ENCODE measurements at regions not wholly inside any gene's neighbourhood (a gene's known extent, or its start where the extent isn't known, plus 50 kb on each side); places are given as distances from the start of the nearest gene placed in this dataset.
"Not testable (repeated sequence)": the region's sequence is repeated elsewhere in the genome, so short reads cannot be mapped to it uniquely, and the experiment has no call there.

GRCh38 chr14:86775896-86776295 lies 1217.1 kb downstream of the GALC start:
- DNase-seq, result not testable (repeated sequence)

GRCh38 chr14:86774916-86775315 lies 1218.1 kb downstream of the GALC start:
- no peak for DNase-seq

DNA sequence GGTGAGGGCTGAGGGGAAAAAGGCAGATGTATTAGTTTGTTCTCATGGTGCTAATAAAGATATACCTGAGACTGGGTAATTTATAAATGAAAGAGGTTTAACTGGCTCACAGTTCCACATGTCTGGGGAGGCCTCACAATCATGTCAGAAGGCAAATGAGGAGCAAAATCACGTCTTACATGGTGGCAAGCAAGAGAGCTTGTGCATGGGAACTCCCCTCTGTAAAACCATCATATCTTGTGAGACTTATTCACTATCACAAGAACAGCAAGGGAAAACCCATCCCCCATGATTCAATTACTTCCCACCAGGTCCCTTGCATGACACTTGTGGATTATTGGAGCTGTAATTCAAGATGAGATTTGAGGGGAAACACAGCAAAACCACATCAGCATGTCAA lies 1220.9 kb downstream of the GALC start:
- DNase-seq, result no peak

- DNase-seq, result no peak
These were observed 1222.8 kb downstream of the GALC start for GRCh38 chr14:86770186-86770585.

- DNase-seq, result no peak
These were observed 1226.5 kb downstream of the GALC start for GRCh38 chr14:86766469-86766868.

GRCh38 chr14:86761611-86762010 lies 1231.4 kb downstream of the GALC start:
- DNase-seq, result no peak

- no peak for DNase-seq
These were observed 1226.7 kb downstream of the FLRT2 start for GRCh38 chr14:86756521-86757190.

GRCh38 chr14:86750488-86750887 lies 1220.5 kb downstream of the FLRT2 start:
- not testable (repeated sequence) for DNase-seq

GRCh38 chr14:86739761-86740160 lies 1209.8 kb downstream of the FLRT2 start:
- no peak for DNase-seq

DNA sequence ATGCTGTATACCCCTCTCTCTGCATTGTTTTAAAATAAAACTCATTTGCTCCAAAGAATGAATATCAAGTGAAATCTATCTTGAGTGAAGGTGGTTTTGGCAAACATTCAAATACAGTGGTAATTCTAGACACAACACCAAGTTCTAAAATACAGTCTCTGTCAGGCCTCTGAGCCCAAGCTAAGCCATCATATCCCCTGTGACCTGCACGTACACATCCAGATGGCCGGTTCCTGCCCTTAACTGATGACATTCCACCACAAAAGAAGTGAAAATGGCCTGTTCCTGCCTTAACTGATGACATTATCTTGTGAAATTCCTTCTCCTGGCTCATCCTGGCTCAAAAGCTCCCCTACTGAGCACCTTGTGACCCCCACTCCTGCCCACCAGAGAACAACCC lies 1201.5 kb downstream of the FLRT2 start:
- DNase-seq, result not testable (repeated sequence)

DNA sequence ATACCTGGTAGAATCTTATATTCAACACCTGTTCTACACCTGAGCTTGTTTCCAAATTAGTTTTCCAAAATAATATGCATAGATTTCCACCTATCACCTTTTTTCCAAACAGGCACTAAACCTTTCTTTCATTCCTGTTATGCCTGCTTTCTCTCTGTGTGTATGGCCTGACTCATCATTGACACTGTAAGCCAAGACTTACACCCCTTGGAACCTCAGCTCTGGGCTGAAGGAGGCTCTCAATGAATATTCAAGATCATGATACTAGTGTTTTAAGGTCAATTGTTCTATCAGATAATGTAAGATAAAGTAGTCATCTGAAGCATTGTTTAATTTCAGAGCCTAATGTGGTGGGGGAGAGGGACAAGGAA lies 1193.3 kb downstream of the FLRT2 start:
- no peak for DNase-seq

DNA sequence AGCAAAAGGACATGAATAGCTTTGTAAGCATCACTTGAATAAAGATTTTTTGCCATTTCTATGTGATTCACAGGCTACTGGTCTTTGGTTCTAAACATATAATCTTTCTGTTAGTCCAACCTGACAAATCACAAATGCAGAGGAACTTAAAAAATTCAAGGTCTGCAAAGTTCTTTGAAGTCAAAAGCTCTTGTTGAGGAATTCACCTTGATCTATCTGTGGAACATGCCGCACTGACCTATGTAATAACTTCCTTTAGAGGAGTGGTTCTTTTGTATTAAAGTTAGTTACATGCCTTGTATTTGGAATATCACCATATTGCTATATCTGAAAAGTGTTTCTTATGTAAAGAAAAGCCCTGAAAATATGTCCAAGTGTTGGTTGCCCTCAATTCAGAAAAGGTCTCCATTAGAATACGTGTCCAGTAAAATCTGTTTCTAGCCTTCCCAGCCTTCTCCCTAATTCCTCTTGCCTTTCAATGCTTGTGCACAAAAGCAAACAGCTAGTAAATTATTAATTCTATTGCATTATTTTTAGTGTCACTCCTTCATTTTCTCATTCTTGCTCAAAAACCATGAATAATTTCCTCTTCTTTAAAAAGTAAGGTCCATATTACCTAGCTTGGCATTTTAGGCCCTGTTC lies 1192.8 kb downstream of the FLRT2 start:
- no peak for DNase-seq

DNA sequence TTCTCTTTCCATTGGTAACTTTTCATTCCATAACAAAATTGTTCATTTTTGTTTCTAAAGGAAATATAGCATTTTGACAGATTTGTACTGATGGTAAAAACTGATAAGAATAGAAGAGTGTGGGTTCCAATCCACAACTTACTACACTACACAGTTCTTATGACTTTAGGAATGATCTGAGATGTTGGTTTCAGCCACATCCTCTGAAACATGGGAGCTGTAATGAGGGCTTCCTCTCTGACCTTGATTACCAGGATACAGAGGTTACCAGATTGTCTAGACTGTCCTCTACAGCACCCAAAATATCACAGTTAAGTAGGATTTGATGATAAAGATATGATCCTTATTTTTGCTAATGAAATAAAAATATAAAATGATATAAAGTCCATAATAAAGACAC lies 1184.6 kb downstream of the FLRT2 start:
- no peak for DNase-seq

DNA sequence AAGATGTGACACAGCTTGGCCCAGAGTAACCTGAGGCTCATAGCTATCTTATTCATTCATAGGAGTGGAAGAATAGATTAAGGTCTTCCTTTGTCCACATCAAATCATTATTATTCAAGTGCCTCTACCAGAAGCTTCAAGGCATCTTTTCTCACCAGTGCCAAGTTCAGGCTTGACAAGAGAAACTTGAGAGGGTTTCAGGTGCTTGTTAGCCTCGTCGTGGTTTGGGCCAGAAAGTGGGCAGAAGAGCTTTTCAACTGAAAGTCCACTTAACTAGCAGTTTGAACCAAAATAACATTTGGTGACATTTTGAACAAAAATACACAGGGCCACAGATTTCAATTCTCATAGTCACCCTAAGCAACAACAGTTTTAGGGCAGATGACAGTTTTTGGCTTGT lies 1184.2 kb downstream of the FLRT2 start:
- DNase-seq, result no peak

DNA sequence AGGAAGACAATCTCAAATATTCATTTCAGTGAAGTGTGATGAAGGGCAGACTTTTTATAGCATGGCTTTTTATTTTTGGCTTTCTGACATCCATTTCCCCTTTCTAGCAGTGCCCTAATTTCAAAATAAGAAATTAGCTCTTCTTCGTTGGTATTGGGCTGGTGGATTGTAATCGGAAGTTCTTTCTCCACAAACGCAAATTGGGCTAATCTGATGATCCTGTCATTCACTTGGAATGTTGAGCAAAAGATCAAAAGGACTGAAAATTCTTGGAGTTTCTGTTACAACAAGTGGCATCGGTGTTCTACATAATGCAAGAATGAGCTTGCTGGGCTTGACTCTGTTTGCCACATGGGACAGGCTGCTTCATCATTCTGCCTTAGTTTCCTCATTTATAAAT lies 1182.8 kb downstream of the FLRT2 start:
- no peak for DNase-seq

DNA sequence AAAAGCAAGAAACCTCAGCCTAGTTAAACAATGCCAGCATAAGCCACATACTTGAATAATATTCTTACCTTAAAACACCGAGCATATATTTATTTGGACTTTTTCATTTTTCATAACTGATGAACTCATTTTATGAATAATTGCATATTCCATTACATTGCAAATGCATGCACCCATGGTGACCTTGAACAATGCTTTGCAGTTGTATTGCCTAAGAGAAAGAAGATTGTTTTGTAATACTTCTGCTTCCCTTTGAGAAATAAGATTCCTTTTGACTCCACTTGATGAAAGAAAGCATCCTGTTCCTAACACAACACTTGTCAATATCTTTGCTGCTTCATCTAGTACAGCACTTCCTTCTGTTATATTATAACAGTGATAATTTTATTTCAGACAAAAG lies 1182.2 kb downstream of the FLRT2 start:
- no peak for DNase-seq

GRCh38 chr14:86708846-86709339 lies 1178.9 kb downstream of the FLRT2 start:
- DNase-seq, result no peak

GRCh38 chr14:86707071-86707470 lies 1177.1 kb downstream of the FLRT2 start:
- no peak for DNase-seq

DNA sequence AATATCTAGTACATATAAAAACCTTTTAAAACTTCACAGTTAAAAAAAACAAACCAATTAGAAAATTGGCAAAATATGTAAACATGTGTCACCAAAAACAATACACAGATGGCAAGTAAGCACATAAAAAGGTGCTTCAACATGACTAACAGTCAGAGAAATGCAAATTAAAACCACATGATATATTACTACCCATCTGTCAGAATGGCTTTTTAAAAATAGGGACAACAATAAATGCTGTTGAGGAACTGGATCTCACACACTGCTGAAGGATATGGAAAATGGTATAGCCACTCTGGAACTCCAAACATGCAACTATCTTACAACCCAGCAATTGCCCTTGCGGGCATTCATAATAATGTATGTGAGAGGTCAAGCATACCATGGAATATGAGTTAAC lies 1153.6 kb downstream of the FLRT2 start:
- no peak for DNase-seq

- DNase-seq, result no peak
These were observed 1145.1 kb downstream of the FLRT2 start for GRCh38 chr14:86675059-86675458.

DNA sequence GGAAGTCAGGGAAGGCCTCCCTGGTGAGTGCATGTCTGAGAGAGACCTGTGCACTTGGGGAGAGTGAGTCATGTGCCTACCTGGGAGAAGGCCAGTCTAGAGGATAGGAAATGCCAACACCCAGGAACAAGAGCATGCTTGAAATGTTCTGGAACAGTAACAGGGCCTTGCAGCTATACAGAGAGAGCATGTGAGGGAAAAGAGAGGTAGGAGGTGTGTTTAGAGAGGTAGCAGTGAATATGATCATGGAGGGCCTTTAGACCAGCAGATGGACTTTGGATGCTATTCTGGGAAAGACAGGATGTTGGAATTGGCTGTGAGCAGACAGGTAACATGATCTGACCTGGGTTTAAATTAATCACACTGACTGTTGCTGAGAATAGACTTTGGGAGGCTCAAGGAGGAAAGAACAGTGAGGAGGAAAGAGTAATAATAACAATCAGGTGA lies 1143.6 kb downstream of the FLRT2 start:
- no peak for DNase-seq

DNA sequence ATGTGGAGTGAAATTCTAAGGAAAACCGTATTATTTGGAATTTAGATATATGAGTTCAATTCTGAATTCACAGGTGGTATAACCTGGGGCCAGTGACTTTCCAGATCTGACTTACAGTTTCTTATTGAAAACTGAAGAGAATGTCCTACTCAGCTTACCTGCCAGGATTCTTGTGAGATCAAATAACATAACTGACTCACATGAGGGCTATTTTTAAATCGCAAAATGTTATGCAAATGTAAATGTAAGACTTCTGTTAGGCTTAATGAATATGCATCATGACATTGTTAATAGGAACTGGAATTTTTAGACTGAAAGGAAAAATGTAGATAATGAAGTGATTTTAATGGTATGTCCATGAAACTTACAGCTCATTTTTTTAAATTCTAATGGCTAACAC lies 1142.1 kb downstream of the FLRT2 start:
- no peak for DNase-seq

DNA sequence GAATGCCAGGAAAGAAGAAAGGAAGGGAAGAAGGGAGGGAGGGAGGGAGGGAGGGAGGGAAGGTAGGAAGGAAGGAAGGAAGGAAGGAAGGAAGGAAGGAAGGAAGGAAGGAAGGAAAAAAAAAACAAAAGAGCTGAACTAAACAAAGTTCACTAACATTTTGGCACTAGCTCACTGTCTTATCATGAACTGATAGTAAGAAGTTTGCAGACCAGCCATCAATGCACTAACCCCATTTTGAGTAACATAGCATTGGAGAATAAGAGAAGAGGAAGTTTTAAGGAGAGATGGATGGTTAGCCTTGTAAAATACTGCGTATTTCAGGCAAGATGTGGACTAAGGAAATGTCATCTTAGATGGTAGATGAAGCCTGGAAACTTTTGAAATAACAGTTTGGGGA lies 1136.0 kb downstream of the FLRT2 start:
- no peak for DNase-seq

- DNase-seq, result no peak
These were observed 1132.4 kb downstream of the FLRT2 start for GRCh38 chr14:86662334-86662733.

All from stimulated activated CD4-positive, alpha-beta T cell treated with anti-CD3 and anti-CD28 coated beads, Interleukin-4, amount 100 ng/mL, for 1 hour (primary cell).